CD4-positive, alpha-beta T cell treated with Interleukin-6 for 4 hours (primary cell): ENCODE measurements at regions not wholly inside any gene's neighbourhood (a gene's known extent, or its start where the extent isn't known, plus 50 kb on each side); places are given as distances from the start of the nearest gene placed in this dataset.

ENCODE experiments used
- DNase-seq: peaks from one replicate; pipeline ENCODE4 v3.0.0-alpha.2; 2020; ENCODE audit warnings: mixed read lengths

DNA sequence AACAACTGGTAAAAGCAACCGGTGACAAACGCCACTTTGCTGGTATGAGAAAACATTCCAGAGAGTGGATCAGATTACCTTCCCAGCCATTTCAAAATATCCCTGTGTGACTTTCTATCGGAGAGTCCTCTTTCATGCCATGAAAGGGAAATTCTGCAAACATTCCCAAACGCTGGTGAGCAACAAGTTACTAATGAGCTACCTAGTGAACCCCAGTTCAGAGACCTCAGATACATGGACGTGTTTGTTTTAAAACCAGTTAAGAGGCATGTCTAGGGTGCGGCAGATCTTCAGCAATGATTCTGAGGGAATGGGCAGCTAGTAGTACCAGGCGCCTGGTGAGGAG, 418.2 kb upstream of the NR2F2 start:
- DNase-seq, result no peak

DNA sequence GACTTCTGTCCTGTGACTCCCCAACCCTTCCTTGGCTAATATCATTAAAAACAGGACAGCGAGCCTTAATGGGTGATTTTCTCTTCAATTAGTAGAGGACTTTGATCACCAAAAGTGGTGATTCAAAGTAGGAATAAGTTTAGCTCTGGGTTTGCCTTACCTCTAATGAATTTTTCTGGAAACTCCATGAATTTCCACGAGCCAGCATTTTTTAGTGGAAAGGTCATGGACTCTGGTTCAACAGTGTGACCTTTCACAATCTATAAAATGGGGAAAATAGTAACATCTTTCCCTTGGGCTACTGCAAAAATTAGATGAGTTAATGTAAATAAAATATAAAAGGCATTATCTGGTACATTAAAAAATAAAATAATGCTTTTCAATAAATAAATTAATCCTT, 417.8 kb upstream of the NR2F2 start:
- DNase-seq, result no peak

- DNase-seq, result no peak
Measured at GRCh38 chr15:95916568-95916967, 413.9 kb upstream of the NR2F2 start.

DNA sequence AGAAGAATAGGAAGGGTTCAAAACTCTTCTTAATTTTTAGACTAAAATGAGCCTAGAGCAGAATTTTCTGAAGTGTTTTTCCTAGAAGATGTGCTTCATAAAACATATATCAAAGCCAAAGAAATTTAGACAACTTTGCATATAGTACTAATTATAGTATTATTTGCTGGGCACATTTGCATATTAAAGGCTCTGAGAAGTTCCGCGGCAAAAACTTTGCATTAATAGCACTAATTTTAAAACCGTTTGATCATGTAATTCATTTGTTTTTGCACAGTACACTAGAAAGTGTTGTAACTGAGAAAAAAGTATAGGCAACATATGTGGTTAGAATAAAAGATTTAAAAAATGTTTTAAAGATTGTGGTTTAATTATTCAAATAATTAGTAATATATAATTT, 412.0 kb upstream of the NR2F2 start:
- DNase-seq, result no peak

- DNase-seq, result no peak
Measured at GRCh38 chr15:95919460-95919859, 411.0 kb upstream of the NR2F2 start.

DNA sequence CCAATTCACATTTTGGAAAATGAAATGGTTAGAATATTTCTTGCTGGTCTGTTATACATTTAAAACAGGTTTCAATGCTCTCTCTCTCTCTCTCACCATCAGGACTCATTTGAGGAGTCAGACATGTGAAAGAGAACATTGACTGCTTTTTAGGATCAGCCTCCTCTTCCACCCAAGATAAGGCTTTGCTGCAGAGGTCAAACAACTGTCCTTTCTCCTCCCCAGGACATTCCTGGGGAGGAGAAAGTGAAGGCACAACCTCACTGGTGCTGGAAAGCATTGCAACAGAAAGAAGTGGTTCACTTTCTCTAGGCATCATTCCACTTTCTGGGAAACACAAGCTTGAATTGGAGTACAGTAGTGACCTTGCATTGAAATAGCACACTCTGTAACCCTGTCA, 409.1 kb upstream of the NR2F2 start:
- no peak for DNase-seq

GRCh38 chr15:95922431-95922830, 408.1 kb upstream of the NR2F2 start:
- no peak for DNase-seq

DNA sequence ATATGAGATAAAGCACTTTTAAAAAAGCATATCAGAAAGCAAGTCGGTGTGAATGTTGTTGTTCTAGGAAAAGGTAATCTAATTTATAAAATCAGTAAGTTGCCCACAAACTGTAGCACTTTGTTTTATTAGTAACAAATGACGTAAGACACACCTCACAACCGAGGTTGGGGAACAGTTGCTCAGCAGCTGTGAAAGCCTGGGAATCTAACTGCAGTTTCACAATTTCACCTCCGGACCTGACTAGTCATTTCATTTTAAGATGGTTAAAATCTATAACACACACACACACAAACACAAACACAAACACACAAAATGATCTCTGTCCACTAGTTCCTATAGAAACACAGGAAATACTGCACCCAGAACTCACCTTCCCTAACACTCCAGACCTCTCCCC, 406.7 kb upstream of the NR2F2 start:
- DNase-seq, result no peak

GRCh38 chr15:95928822-95929221, 401.7 kb upstream of the NR2F2 start:
- DNase-seq, result no peak

DNA sequence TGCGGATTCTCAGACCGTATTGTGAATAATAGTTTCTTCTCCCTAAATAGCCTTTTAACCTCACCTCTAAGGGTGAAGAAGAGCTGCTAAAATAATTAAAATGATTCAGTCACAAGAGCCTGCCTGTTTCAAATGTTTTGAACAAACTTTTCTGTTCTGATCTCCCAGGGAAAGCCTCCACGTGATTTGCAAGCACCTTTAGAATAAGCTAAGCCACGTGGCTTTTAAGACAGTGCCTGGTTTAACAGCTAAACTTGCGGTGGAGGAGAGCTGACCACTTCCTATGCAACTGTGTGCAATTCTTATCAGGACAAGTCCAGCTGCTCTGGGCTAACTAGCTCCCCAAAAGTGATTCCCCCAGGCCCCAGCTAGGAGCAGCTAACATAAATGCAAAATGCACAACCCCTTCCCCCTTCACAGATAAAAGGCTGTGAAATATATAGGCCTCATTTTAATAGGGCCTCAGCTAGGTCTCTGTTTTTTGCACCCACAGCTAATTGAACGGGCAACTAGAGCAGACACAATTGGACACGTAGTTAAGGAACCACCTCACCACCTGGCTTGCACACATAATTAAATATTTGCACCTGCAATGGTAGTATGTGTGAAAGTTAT, 401.2 kb upstream of the NR2F2 start:
- DNase-seq, result no peak

GRCh38 chr15:95930659-95931375, 399.7 kb upstream of the NR2F2 start:
- DNase-seq, result no peak

DNA sequence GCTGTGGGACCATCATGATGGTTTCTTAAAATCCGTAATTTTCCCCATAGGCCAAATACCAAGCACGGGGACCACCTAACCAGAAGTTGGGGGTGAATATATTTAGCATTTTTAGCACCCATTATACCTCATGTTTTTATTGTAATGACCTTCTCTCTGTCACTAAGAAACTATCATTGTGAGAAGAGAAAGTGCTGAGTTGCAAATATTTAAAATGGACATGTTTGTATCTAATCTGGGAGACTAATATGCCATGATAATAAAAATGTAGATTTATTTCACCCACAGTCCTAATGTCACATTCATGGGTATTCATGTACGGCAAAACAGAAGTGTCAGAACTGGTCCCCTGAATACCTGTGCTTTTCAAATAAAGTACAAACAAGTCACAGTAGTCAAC, 398.9 kb upstream of the NR2F2 start:
- no peak for DNase-seq

DNA sequence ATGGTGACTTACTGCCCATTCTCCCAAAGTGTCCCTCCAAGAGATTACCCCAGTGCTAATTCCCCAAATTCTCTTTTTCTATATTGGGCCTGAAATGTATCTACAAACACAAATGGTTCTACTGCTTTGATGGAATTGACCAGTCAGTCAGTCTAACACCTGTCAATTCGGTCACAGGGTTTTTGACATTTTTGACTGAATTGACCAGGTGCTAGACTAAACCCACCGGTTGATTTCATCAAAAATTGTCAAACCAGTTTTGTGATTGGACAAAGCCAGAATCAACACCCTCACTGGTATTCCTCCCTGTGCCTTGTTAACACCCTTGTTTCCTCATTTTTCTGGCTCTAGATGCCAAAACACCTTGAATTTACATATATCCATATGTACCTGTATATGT, 398.4 kb upstream of the NR2F2 start:
- DNase-seq, result no peak

- DNase-seq, result no peak
Measured at GRCh38 chr15:95932676-95933075, 397.8 kb upstream of the NR2F2 start.

DNA sequence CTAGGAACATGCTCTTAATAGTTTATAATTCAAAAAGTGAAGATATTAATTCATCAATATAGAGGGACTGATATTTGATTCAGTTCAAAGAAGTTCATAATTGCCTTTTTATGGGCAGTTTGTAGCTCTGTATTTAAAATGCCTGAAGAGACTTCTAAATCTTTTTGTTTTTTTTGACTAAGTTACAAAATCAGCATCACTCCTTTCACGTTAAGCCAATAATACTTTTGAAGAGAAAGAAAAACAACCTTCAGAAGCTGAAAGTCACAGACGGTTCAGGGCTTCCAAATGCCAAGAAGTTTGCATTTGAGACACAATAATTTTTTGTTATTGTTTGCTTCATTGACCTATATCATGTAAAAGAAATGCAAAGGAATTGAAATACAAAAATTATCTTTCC, 394.6 kb upstream of the NR2F2 start:
- DNase-seq, result no peak

DNA sequence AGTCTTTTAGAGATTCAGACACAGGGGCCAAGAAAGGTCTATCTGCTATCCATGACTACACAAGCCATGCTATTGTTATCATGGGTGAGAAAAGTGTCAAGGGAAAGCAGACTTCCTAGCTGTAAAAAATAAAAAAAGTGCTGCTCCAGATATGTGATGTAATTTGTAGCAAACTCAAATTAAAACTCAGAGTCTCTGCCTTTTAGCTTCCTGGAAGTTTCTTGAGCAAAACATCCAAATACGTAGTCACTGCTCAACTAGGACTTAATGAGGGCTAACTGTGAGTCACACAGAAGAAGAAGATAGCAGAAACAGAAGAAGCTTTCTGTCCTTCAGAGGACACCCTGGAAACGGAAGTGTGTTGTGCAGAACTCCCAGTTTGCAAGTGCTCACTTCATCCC, 393.4 kb upstream of the NR2F2 start:
- no peak for DNase-seq

GRCh38 chr15:95940431-95940985, 390.0 kb upstream of the NR2F2 start:
- no peak for DNase-seq

DNA sequence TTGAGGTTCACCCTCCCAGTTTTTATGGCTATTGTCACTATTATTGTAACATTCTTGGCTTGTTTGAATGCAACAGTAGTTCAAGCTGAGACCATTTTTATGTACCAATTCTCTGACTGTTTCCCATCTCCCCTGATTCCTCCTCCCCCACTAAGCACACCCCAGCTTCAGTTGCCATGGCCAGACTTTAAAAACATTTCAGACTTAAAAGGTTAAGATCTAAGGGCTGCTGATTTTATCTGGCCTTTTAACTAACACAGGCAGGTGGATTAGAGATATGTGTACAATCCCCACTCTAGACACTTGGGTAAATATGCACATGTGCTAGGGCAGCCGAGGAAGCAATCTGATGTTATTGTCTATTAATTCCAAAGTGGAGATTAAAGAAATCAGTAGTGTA, 386.3 kb upstream of the NR2F2 start:
- DNase-seq, result no peak

DNA sequence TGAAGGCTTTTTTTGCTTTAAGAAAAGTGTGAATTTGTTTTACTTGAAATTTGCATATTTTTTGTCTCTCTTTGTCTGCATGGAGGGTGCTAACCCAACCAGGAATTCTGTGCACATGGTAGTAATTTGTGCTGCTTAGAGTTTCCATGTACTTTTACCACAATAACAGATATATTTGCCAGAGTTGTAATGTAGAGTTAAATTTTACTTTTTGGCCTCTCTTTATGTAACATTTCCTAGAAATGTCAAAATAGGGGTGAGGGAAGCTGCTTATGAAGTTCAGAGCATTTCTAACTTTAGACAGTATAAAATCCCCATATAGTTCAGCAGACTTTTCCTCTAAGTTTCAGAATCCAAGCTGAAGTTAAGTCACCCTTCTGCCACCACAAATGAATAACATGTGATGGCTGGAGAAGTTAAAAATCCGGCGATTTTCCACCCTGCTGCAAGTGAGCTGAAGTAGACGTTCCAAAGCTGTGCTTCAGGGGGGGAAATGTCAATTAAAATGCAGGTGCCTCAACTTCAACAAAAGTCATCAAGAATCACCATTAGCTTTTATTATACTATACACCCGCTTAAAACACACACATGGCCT, 385.7 kb upstream of the NR2F2 start:
- DNase-seq, result no peak

- no peak for DNase-seq
Measured at GRCh38 chr15:95946241-95946640, 384.3 kb upstream of the NR2F2 start.

- DNase-seq, result no peak
Measured at GRCh38 chr15:95946926-95947325, 383.6 kb upstream of the NR2F2 start.

DNA sequence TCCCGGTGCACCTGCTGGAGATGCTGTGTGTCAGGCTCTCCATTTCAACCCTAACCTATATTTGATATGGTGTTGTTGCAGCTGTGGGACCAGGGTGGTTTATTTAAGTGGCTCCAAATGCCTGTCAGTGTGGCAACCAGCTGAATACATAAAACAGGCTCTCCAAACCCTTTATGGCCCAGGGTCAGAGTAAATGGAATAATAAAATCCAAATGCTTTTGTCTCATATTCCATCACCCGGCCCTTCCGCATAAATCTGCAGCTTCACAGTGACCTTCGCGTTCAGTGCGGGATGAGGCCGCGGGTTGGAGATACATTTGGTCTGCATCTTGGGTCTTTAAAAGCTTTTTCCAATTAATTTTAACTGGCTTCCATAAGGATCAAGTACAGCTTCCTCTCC, 382.1 kb upstream of the NR2F2 start:
- DNase-seq, result no peak

GRCh38 chr15:95953032-95953431, 377.5 kb upstream of the NR2F2 start:
- no peak for DNase-seq

- DNase-seq, result no peak
Measured at GRCh38 chr15:95957861-95958260, 372.6 kb upstream of the NR2F2 start.

GRCh38 chr15:95958382-95958781, 372.1 kb upstream of the NR2F2 start:
- DNase-seq, result no peak
